Cardiac muscle cell (in vitro differentiated cells and primary cell): ENCODE measurements at regions not wholly inside any gene's neighbourhood (a gene's known extent, or its start where the extent isn't known, plus 50 kb on each side); places are given as distances from the start of the nearest gene placed in this dataset.

Experiments used
- DNase-seq, 2 donors: peaks; one replicate each; pipeline versions ENCODE4 v3.0.0 to v3.0.0-alpha.2; 2010 to 2017; ENCODE audit warnings: low read depth in 1 of 2, low spot score in 1 of 2
- H3K27ac ChIP-seq: fragments of 200-600 bp; sonication (generic); 2 replicates; pipeline ENCODE4 v1.5.1; 2016
- H3K27me3 ChIP-seq: fragments of 200-600 bp; sonication (generic); 2 replicates; pipeline ENCODE4 v1.6.0; 2016; ENCODE audit warnings: control low read depth
- H3K36me3 ChIP-seq: fragments of 200-600 bp; sonication (generic); 2 replicates; pipeline ENCODE4 v1.5.1; 2016; ENCODE audit warnings: control low read depth
- H3K4me1 ChIP-seq: fragments of 200-600 bp; sonication (generic); 2 replicates; pipeline ENCODE4 v1.8.1; 2017; ENCODE audit warnings: low read depth, mild to moderate bottlenecking, mixed run types
- H3K4me3 ChIP-seq: fragments of 200-600 bp; sonication (generic); 2 replicates; pipeline ENCODE4 v1.5.1; 2016; ENCODE audit warnings: mild to moderate bottlenecking
- H3K9me3 ChIP-seq: fragments of 200-600 bp; sonication (generic); 2 replicates; pipeline ENCODE4 v1.5.1; 2017; ENCODE audit warnings: low read depth, mild to moderate bottlenecking, control low read depth
- CTCF ChIP-seq: IDR thresholded peaks from 2 replicates; pipeline ENCODE4 v1.5.1; 2012; ENCODE audit warnings: low read depth, mild to moderate bottlenecking, low read length

- H3K36me3 ChIP-seq = no peaks in the 10 kb centered on the region
- DNase-seq = no peak
- H3K27me3 ChIP-seq = peaks cover 3% of the 10 kb centered on the region
- H3K27ac ChIP-seq = no peak overlapping the region
- no peak overlapping the region for H3K4me3 ChIP-seq
- no peaks in the 10 kb centered on the region for H3K9me3 ChIP-seq
- H3K4me1 ChIP-seq = no peaks in the 10 kb centered on the region
- no peak for TF ChIP-seq CTCF
Observed at GRCh38 chr2:119068154-119068725, 90.3 kb downstream of the C1QL2 start.

- H3K27ac ChIP-seq = no peak overlapping the region
- no peaks in the 10 kb centered on the region for H3K4me1 ChIP-seq
- no peaks in the 10 kb centered on the region for H3K27me3 ChIP-seq
- no peaks in the 10 kb centered on the region for H3K36me3 ChIP-seq
- no peak for DNase-seq
- no peak overlapping the region for H3K4me3 ChIP-seq
- no peaks in the 10 kb centered on the region for H3K9me3 ChIP-seq
- no peak for TF ChIP-seq CTCF
Observed at GRCh38 chr2:119066272-119066804, 92.2 kb downstream of the C1QL2 start.

GRCh38 chr2:119065146-119065545, 93.4 kb downstream of the C1QL2 start:
- H3K4me1 ChIP-seq = no peaks in the 10 kb centered on the region
- no peak overlapping the region for H3K4me3 ChIP-seq
- no peak overlapping the region for H3K27ac ChIP-seq
- no peaks in the 10 kb centered on the region for H3K27me3 ChIP-seq
- TF ChIP-seq CTCF = no peak
- DNase-seq = no peak
- no peaks in the 10 kb centered on the region for H3K36me3 ChIP-seq
- H3K9me3 ChIP-seq = no peaks in the 10 kb centered on the region

- DNase-seq = peak in 1 of 2 donors; percentile 25
- Histone ChIP-seq H3K27ac (no peak overlapping the region), H3K27me3 (no peaks in the 10 kb centered on the region), H3K36me3 (no peaks in the 10 kb centered on the region), H3K4me3 (no peak overlapping the region), H3K4me1 (no peaks in the 10 kb centered on the region), H3K9me3 (no peaks in the 10 kb centered on the region)
- TF ChIP-seq CTCF = no peak
Observed at GRCh38 chr2:119064567-119064966, 94.0 kb downstream of the C1QL2 start.

GRCh38 chr2:119063177-119063576, 95.4 kb downstream of the C1QL2 start:
- no peak overlapping the region for H3K27ac ChIP-seq
- DNase-seq = no peak
- TF ChIP-seq CTCF = no peak
- no peaks in the 10 kb centered on the region for H3K27me3 ChIP-seq
- H3K36me3 ChIP-seq = no peaks in the 10 kb centered on the region
- no peaks in the 10 kb centered on the region for H3K4me1 ChIP-seq
- H3K4me3 ChIP-seq = no peak overlapping the region
- no peaks in the 10 kb centered on the region for H3K9me3 ChIP-seq
